Ovary (tissue), 3 donors: ENCODE measurements at regions not wholly inside any gene's neighbourhood (a gene's known extent, or its start where the extent isn't known, plus 50 kb on each side); places are given as distances from the start of the nearest gene placed in this dataset.

Experiments used
- CTCF ChIP-seq, 3 donors: fragments of 450-650 bp in 2 of 3; fragments of 200-600 bp in 1 of 3; IDR thresholded peaks; one replicate each; pipeline versions ENCODE4 v1.5.1 to v1.8.0; 2016 to 2022; ENCODE audit warnings: antibody characterized with exemption in 3 of 3, mild to moderate bottlenecking in 1 of 3
- POLR2A ChIP-seq: fragments of 450-650 bp; IDR thresholded peaks from one replicate; pipeline ENCODE4 v1.6.1; 2017; ENCODE audit warnings: antibody characterized with exemption, mild to moderate bottlenecking, moderate library complexity
- donor health status: DM: no; HTN: no; CAD: no.

GRCh38 chr10:44460416-44460815 lies 75.5 kb upstream of the CXCL12 start:
- TF ChIP-seq CTCF (IDR thresholded peaks at IDR 0.05), result no peak
- TF ChIP-seq POLR2A, result no peak
